ENCODE measurements at regions not wholly inside any gene's neighbourhood (a gene's known extent, or its start where the extent isn't known, plus 50 kb on each side); places are given as distances from the start of the nearest gene placed in this dataset.

DNA sequence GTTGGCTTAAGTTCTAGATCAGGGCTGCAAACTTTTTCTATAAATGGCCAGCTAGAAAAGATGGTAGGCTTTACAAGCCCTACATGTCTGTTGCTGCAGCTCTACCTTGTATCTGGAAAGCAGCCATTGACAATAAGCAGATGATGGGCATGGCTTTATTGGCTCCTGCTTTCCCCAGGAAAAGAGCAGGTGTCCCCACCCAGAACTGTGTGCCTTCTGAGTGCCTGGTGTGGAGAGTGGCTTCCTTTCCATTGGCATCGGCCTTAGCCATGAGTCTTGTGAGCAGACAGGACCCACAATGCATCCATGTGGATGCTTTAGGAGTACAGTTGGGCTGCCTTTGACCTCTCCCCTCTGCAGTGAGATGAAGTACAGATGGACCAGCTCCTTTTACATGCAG is 120.2 kb downstream of the CD8B2 start:
- 100% methylated on average over 1 of the region's 1 CpG; no CpG with 5 or more reads in 1 of the 2 donors for WGBS, 2 donors
- no peak overlapping the region for H3K4me3 ChIP-seq
- intact Hi-C loops (cut with DNase I): no loop called here

GRCh38 chr2:106609780-106610179 is 122.6 kb downstream of the CD8B2 start:
- Histone ChIP-seq H3K36me3 (no peaks in the 10 kb centered on the region), H3K9me3 (peaks cover 0 to 8% (median 0%) of the 10 kb centered on the region in 3 donors), H3K4me1 (no peaks in the 10 kb centered on the region), H3K27me3 (peaks cover 0 to 7% (median 0%) of the 10 kb centered on the region in 4 donors), H3K4me3 (no peak overlapping the region), H3K27ac (no peak overlapping the region)
- TF ChIP-seq CTCF (IDR thresholded peaks at IDR 0.05) (no peak), POLR2A (IDR thresholded peaks at IDR 0.05) (no peak)
- DNase-seq: no peak
- intact Hi-C loops (cut with DNase I): no loop called here
- 74 to 77% methylated on average over 2 of the region's 2 CpGs for WGBS, 2 donors

More for the DNA sequence above, 120.2 kb downstream of the CD8B2 start:
- Histone ChIP-seq H3K36me3 (no peaks in the 10 kb centered on the region), H3K27ac (no peak overlapping the region), H3K27me3 (peaks cover 0 to 4% (median 0%) of the 10 kb centered on the region in 4 donors), H3K4me1 (no peaks in the 10 kb centered on the region), H3K9me3 (no peaks in the 10 kb centered on the region)
- TF ChIP-seq POLR2A (IDR thresholded peaks at IDR 0.05) (no peak), CTCF (IDR thresholded peaks at IDR 0.05) (no peak)
- DNase-seq: no peak

- TF ChIP-seq POLR2A (IDR thresholded peaks at IDR 0.05) (no peak), CTCF (IDR thresholded peaks at IDR 0.05) (no peak)
- no peak for DNase-seq
- WGBS, 2 donors: 57 to 82% methylated on average over 3 to 5 of the region's 5 CpGs
- H3K27ac ChIP-seq: no peak overlapping the region
- no peaks in the 10 kb centered on the region for H3K4me1 ChIP-seq
- peaks cover 0 to 8% (median 0%) of the 10 kb centered on the region in 3 donors for H3K9me3 ChIP-seq
- no peaks in the 10 kb centered on the region for H3K36me3 ChIP-seq
- intact Hi-C loops (cut with DNase I): no loop called here
- H3K4me3 ChIP-seq: no peak overlapping the region
- peaks cover 0 to 7% (median 0%) of the 10 kb centered on the region in 4 donors for H3K27me3 ChIP-seq
Measured at GRCh38 chr2:106614511-106615291, 127.5 kb downstream of the CD8B2 start.

DNA sequence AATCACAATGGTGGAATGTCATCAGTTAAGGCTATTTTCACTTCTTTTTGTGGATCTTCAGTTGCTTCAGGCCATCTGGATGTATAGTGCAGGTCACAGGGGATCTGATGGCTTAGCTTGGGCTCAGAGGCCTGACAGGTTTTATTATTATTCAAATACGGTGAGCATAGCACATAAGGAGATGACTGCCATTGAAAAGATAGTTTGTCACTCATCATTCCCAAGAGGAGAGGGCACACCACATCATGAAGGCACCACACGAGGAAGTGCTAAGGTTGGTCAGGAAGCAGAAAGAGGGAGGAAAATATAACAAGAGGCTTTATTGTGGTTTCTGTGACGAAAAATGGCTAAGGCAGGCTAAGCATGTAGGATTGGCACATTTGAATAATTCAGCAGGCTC is 131.4 kb downstream of the CD8B2 start:
- no peak overlapping the region for H3K4me3 ChIP-seq
- no peak for DNase-seq
- no peak overlapping the region for H3K27ac ChIP-seq
- intact Hi-C loops (cut with DNase I): no loop called here
- TF ChIP-seq CTCF (IDR thresholded peaks at IDR 0.05) (no peak), POLR2A (IDR thresholded peaks at IDR 0.05) (no peak)
- 63 to 66% methylated on average over 3 of the region's 3 CpGs for WGBS, 2 donors
- H3K9me3 ChIP-seq: no peaks in the 10 kb centered on the region
- no peaks in the 10 kb centered on the region for H3K4me1 ChIP-seq
- H3K36me3 ChIP-seq: no peaks in the 10 kb centered on the region
- no peaks in the 10 kb centered on the region for H3K27me3 ChIP-seq

- H3K27me3 ChIP-seq: no peaks in the 10 kb centered on the region
- H3K36me3 ChIP-seq: no peaks in the 10 kb centered on the region
- no peak overlapping the region for H3K4me3 ChIP-seq
- H3K9me3 ChIP-seq: peaks cover 0 to 9% (median 6%) of the 10 kb centered on the region in 3 donors
- intact Hi-C loops (cut with DNase I): no loop called here
- no peak overlapping the region for H3K27ac ChIP-seq
- 52 to 66% methylated on average over 2 of the region's 2 CpGs for WGBS, 2 donors
- DNase-seq: no peak
- no peak for TF ChIP-seq POLR2A (IDR thresholded peaks at IDR 0.05)
- no peak for TF ChIP-seq CTCF (IDR thresholded peaks at IDR 0.05)
- H3K4me1 ChIP-seq: no peaks in the 10 kb centered on the region
Measured at GRCh38 chr2:106623456-106623855, 136.3 kb downstream of the CD8B2 start.
